IPS-18c (cell line): ENCODE measurements at regions not wholly inside any gene's neighbourhood (a gene's known extent, or its start where the extent isn't known, plus 50 kb on each side); places are given as distances from the start of the nearest gene placed in this dataset.

Experiments used
- H3K4me3 ChIP-seq: 2 replicates; pipeline ENCODE4 v1.7.0; 2013; ENCODE audit warnings: low read depth, mild to moderate bottlenecking, low read length, moderate library complexity; ENCODE audit not compliant: insufficient read depth
- H3K9me3 ChIP-seq: one replicate; pipeline ENCODE4 v1.6.1; 2013; ENCODE audit warnings: mild to moderate bottlenecking, low read length, moderate library complexity; ENCODE audit not compliant: control insufficient read depth, insufficient read depth

DNA sequence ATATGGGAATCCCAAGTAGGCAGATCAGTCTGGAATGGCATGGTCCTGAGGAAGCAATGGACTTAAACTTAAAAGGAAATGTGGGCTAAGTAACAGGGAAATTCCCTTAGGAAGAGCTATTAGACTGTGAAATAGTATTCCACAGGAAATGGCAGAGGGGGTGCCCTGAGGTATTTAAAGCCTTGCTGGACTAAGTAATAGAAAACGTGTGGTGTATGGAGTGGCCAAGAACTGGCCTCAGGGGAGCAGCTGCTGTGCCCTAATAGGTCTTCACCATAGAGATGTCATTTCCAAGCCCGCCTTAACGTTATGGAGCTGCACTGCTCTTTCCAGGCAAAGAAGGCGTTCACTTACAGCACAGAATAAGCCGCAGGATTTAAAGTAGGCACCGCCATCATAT lies 365.2 kb upstream of the ZMIZ1 start:
- H3K4me3 ChIP-seq: no peak overlapping the region
- H3K9me3 ChIP-seq: no peaks in the 10 kb centered on the region

DNA sequence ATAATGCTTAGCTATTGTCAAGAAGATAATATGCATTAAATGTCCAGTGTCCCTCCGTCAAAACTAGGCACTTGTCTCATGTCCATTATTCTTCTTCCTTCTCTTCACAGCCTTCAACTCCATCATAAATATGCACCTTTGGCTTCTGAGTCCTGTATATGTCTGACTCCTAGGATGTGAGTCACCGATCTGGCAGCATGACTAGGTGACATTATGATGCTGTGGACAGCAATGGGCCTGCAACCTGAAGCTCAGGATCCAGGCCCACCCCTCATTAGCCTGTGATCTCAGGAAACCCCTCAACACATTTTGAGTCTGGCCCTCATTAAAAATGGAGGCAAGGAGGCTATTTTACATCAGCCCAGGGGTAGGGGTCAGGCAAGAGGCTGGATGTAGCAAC lies 362.5 kb upstream of the ZMIZ1 start:
- Histone ChIP-seq H3K9me3 (no peaks in the 10 kb centered on the region), H3K4me3 (no peak overlapping the region)

DNA sequence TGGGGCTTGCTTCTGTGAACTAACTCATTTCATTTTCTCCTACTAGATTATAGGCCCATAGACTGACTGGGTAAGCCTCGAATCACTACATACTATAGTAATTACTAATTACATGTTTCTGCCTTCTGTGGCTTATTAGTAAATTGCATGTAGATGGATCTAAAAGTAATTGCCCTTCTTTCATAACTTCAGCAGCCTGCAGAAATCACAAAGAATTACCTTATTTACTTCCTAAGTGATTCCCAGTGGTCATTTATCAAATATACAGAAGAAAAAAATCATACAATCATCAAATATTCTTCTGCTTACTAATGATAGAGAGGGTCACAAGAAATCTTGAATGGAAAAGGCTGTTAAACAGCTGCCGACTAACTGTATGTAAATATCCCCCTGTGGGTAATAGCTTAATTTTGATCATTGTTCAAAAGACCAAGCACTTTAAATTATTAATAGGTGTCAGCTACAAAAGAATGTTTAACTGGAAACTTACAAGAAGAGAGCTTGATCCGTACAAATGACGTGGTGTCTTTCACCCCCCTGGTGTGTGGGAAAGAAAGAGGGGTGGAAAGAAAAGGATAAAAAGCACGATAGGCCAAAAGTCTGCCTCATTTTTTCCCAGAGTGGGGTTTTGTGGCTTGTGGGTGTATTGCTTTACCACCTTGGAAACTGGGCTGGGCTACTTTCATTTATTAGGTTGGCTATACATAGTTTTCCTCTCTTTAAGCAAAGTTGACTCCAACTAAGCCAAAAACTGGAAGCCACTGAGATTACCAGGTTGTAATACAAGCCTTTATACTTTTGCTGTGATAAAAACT lies 361.8 kb upstream of the ZMIZ1 start:
- H3K9me3 ChIP-seq: no peaks in the 10 kb centered on the region
- H3K4me3 ChIP-seq: no peak overlapping the region

DNA sequence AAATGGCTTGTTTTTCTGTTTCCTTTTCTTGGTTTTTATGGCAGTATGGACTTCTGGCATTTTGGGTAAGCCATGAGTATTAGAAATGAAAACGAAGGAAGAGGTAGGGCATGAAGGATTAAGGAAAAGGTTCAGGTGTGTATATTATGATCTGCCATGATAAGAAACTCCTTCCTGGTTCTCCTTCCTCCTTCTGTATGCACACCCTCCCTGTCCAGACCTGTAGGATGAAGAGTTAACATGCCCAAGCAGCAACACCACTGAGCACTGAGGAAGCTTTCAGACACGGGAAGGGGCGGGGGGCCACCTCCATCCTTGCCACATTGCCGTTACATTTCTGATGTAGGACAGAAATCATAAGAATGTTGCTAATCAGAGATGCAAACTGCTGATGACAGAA lies 361.0 kb upstream of the ZMIZ1 start:
- Histone ChIP-seq H3K9me3 (no peaks in the 10 kb centered on the region), H3K4me3 (no peak overlapping the region)

DNA sequence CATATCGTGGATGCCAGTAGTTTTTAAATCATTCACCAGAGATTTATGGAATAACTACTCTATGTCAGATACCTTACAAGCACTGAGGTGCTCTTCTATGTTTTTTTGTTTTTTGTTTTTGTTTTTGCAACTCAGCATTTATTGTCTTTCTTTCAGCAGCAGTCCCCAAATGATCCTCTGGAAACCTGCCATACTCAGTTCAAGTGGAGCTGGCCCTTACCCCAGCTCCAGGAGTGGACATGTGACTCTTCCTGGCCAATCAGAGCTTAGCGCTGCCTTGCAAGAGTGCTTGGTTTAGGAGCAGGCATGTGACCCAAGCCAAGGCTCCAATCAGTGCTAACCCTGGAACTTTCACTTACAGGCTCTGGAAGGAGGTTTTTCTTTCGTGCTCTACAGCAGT lies 356.6 kb upstream of the ZMIZ1 start:
- Histone ChIP-seq H3K4me3 (no peak overlapping the region), H3K9me3 (no peaks in the 10 kb centered on the region)

DNA sequence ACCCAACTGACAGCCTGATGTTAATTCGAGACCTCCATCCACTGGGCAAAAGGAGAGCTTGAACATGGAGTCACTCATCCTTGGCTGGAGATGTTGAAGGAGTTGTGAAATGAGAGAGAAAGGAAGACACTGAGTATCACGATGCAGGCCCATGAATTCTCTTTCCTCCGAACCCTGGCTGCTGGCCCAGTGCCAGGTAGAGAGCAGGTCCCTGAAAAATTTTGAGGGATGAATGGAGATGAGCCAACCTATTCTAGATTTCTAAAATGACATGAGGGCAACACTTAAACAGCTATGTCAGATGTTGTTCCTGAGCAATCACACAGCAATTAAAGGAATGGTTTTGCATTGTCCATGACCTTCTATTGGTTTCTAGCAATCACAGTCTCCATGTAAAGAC lies 355.1 kb upstream of the ZMIZ1 start:
- Histone ChIP-seq H3K9me3 (no peaks in the 10 kb centered on the region), H3K4me3 (no peak overlapping the region)

DNA sequence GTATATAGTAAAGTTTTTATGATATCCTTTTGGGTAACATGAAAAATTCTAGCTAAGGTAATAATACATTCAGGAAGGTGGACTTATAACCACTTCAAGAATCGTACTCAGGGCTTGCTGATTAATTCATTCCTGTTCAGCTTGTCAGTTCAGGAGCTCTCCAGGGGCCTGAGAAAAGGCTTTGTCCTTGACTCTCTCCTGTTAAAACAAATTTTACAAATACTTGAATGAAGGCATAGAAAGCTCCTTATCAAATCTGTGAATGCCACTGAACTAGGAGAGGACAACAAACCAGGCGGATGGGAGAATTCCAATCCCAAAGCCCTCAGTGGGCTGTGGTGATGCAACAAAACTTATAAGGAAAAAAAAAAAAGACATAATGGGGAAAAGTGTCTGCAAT lies 354.5 kb upstream of the ZMIZ1 start:
- H3K4me3 ChIP-seq: no peak overlapping the region
- H3K9me3 ChIP-seq: no peaks in the 10 kb centered on the region

DNA sequence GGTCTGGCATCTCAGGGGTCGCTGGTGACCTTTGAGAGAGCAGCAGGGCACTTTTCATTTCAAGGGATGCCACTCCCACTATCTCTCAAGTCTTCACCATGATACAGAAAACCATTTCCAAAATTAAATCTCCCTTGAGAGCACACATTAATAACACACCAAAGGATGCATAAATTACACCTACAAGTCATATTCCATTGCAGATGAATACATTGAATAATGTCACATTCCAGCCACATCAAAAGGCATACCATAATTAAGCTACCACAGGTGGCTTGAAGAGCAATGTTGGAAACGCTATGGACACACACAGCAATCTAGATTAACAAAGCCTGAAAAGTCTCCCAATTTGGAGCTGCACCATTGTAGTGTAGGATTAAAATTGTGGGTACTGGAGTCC lies 353.3 kb upstream of the ZMIZ1 start:
- no peaks in the 10 kb centered on the region for H3K9me3 ChIP-seq
- H3K4me3 ChIP-seq: no peak overlapping the region

DNA sequence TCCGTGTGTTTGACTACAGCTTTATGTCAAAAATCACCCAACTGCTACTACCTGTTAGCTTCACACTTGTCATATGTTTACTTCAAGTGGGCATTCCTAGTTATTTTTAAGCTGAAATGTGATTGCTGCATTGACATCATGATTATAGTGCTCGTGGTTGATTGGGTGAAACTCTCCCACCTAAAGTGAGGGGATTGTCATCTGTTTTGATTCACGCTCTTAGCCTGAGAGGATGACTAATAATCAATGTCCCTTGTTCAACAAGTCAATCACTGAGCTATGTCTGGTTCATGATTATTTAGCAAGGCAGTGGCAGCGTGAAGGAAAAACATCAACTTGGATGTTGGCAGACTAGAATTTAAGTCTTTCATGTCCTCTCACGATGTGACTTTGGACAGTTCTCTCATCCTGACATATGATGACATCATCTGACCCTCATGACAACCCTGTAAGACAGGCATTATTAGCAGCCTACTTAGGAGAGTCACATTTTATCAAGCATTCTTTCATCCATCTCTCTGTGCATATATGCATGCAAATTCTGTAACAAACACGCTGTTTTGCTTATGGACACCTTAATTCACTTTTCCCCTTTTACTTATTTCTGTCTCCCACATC lies 352.6 kb upstream of the ZMIZ1 start:
- H3K9me3 ChIP-seq: no peaks in the 10 kb centered on the region
- H3K4me3 ChIP-seq: no peak overlapping the region

DNA sequence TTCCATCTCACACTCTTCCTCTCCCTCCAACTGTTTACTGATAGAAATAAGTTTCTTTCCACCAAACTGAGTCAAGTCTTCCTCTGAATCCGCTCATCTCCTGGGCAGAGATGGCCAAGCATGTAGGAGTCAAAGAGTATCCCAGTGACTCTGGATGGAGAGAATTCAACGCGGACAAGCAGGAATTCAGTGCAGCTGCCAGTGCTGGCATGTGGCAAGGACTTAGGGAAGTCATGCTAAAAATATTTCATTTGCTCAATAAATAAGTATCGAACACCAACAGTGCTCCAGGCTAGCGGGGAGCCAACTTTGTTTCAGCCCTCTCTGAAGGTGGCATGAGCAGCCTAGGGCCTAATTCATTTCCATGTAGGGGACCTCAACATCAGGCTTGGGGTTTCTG lies 351.6 kb upstream of the ZMIZ1 start:
- Histone ChIP-seq H3K9me3 (no peaks in the 10 kb centered on the region), H3K4me3 (no peak overlapping the region)

DNA sequence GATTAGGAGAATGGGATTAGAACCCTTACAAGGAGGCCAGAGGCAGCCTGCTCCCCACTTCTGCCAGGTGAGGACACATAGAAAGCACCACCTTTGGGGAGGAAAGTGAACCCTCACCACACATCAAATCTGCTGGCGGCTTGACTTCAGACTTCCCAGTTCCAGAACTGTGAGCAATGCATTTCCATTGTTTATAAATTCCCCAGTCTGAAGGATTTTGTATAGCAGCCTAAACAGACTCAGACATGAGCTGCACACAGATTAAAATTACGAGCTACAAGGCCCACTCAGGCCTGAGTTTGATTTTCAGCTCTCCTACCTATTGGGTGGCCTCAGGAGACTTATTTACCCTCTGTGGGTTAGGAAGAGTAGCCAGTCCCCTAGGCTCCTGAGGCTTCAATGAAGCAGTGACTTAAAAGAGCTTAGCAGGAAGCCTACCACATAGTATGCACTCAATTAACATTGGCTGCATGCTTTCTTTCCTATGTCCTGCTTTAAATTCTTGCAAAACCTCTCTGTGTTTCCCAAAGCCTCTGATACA lies 350.7 kb upstream of the ZMIZ1 start:
- no peak overlapping the region for H3K4me3 ChIP-seq
- H3K9me3 ChIP-seq: no peaks in the 10 kb centered on the region

DNA sequence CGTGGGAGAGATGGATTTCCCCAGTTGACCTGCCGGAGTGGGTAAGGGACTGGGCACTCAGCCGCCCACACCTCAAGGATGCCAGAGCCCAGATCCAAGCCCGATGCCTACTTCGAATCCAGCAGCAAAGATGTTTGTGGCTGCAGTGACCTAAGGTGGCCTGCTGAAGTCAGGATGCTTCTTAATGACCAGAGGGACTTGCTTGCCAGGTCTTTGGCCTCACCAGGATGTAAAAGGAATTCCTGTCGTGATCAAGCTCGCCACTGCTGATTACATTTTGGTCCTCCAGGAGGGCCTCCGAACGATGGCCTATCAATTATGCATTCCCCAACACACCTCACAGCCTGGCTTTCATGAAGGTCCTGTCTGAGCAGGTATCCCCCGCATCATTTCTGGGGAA lies 349.5 kb upstream of the ZMIZ1 start:
- no peaks in the 10 kb centered on the region for H3K9me3 ChIP-seq

DNA sequence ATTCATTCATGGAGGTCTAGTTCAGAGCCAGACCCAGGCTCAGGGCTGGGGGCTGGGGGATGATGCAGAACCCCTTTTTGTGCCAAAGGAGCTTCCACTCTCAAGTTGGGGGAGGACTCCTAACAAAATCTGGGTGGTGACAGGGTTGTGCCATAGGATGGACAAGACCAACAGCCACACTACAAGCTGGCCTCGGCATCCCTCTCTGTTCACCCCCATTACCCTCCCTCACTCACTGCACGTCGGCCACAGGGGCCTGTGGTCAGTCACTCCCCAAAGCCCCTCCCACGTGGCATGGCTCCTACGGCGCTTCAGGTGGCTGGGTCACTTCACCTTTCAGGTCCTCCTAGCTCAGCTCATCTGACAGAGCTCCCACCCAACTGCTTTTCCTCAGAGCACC lies 348.7 kb upstream of the ZMIZ1 start:
- H3K9me3 ChIP-seq: no peaks in the 10 kb centered on the region
- no peak overlapping the region for H3K4me3 ChIP-seq

More for the DNA sequence above, 349.5 kb upstream of the ZMIZ1 start:
- H3K4me3 ChIP-seq: no peak overlapping the region

DNA sequence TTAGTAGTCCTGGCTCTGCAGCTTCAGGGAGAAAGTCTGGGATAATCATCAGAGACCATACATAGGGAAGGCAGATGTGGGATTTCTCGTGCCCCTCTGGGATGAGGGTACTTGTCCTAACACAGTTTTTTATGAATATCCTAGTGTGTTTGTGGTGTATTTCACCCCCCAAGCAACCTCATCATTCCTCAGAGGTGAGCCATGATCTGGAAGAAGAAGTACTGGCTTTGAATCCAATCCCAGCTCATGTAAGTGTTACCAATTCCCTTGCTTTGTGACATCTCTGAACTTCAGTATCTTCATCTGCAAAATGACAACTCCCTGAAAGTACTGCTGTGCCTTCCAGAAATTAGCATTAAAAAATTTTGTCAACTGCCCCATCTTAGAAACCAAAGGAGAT lies 347.5 kb upstream of the ZMIZ1 start:
- Histone ChIP-seq H3K4me3 (no peak overlapping the region), H3K9me3 (no peaks in the 10 kb centered on the region)

DNA sequence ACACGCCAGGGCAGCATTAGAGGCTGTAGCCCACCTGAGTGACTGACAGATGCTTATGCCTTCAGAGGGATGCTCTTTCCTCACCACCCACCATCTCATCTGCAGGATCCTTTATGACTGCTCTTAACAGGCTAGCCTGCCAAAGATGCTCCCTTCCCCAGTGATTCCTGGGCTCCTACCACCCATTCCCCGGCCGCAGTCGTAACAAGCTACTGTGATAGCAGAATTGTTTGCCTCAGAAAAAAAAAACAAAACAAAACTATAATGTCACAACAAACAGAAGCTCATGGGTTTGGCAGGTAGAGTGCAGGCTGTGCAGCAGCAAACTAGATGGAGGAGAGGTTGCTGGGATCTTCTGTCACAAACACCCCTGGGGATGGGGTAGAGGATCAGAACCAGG lies 343.9 kb upstream of the ZMIZ1 start:
- Histone ChIP-seq H3K4me3 (no peak overlapping the region), H3K9me3 (no peaks in the 10 kb centered on the region)

DNA sequence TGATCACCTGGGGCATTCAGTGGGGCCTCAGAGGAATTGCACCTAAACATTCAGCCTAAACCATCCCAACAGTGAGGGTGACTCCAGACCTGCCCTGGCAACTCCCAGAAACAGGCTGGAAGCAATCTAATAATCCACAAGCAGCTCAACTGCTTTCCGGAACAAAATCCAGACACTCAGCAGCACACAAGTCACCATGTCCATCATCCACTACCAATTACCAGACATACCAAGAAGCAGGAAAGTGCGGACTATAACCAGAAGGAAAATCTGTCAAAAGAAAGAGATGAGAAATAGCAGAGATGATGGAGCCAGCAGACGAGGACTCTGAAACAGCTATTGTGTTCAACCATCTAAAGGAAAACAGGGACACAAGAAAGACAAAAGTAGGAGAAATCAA lies 342.6 kb upstream of the ZMIZ1 start:
- no peaks in the 10 kb centered on the region for H3K9me3 ChIP-seq
- H3K4me3 ChIP-seq: no peak overlapping the region

DNA sequence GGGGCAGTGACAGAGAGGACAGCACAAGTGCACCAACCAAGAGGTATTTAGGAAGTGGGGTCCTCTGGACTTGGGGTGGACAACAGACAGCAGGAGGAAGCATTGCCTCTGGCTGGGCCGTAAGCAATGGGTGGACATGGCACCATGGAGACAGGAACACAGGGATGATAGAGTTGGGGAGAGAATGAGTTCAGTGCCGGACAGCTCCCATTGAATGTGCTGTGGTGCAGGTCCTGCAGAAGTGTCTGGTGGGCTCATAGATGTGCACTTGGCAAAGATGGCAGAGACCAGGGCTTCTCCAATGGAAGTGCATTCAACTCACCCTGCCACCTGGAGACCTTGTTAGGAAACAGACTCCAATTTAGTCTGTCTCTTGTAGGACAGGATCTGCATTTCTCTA lies 341.5 kb upstream of the ZMIZ1 start:
- Histone ChIP-seq H3K9me3 (no peaks in the 10 kb centered on the region), H3K4me3 (no peak overlapping the region)

DNA sequence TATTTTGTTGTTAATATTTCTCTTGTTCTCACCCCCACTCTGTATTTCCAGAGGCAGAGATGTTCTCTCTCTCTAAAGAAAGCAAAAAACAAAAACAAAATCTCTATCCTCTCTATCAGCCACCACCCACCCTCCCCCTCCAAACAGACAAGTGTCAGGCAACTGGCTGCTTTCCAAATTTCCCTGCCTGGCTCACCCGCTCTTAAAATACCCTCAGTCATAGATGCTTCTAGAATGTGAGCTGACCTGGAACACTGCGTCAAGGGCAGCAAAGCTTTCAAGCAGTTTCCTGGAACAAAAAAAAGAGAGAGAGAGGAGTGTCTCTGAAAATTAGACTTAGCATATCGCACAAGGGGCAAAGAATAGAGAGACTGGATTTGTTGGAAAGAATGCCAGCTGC lies 341.0 kb upstream of the ZMIZ1 start:
- H3K4me3 ChIP-seq: no peak overlapping the region
- no peaks in the 10 kb centered on the region for H3K9me3 ChIP-seq

DNA sequence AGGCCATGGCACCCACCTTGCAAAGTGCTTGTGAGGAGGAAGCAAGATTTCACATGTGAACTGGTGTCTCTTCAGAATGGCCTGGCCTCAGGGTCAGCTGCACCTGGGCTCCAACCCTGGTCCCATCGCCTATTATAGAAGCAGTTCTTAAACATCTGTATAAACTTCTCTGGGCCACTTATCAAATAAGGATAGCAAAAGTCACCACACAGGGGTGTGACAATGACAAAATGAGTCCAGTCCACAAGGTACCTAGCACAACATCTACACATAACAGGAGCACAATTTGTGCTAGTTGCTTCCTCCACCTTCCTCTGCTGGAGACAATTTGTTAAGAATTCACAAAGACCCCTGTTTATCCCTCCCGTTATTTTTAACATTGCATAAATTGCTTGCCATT lies 340.6 kb upstream of the ZMIZ1 start:
- H3K4me3 ChIP-seq: no peak overlapping the region
- H3K9me3 ChIP-seq: no peaks in the 10 kb centered on the region
